GM23338 (cell line): ENCODE measurements at regions not wholly inside any gene's neighbourhood (a gene's known extent, or its start where the extent isn't known, plus 50 kb on each side); places are given as distances from the start of the nearest gene placed in this dataset.

Experiments
- CREB1 ChIP-seq: fragments of 250-450 bp; sonication (Bioruptor Pico); IDR thresholded peaks from 2 replicates; pipeline ENCODE4 v1.5.0; 2020; ENCODE audit warnings: low read depth, mild to moderate bottlenecking, moderate library complexity
- EZH2 ChIP-seq: fragments of 200-600 bp; sonication (generic); IDR thresholded peaks from one replicate; pipeline ENCODE4 v1.8.0; 2017; ENCODE audit warnings: antibody characterized with exemption, mild to moderate bottlenecking, low read depth; ENCODE audit not compliant: unreplicated experiment
- EZH2phosphoT487 ChIP-seq: fragments of 200-600 bp; sonication (generic); IDR thresholded peaks from one replicate; pipeline ENCODE4 v1.8.1; 2018; ENCODE audit warnings: antibody characterized with exemption; ENCODE audit not compliant: unreplicated experiment
- JUNB ChIP-seq: IDR thresholded peaks from one replicate; pipeline ENCODE4 v1.6.1; 2016; ENCODE audit warnings: antibody characterized with exemption; ENCODE audit not compliant: unreplicated experiment
- POLR2AphosphoS5 ChIP-seq: IDR thresholded peaks from 2 replicates; pipeline ENCODE4 v1.6.1; 2016; ENCODE audit warnings: antibody characterized with exemption, low read depth
- STAT1 ChIP-seq: IDR thresholded peaks from one replicate; pipeline ENCODE4 v1.6.1; 2016; ENCODE audit warnings: antibody characterized with exemption; ENCODE audit not compliant: unreplicated experiment
- ZNF331 ChIP-seq: fragments of 250-450 bp; sonication (Bioruptor Pico); IDR thresholded peaks from 2 replicates; pipeline ENCODE4 v1.5.0; 2020; ENCODE audit warnings: low read depth, mild to moderate bottlenecking, moderate library complexity
- TF ChIP-seq, protein P1 (sequence below), 2 experiments: fragments of 200-600 bp in 1 of 2; sonication (generic) in 1 of 2; conservative IDR thresholded peaks; 2 replicates each; pipeline versions ENCODE4 v1.5.1 to v1.6.1; 2016 to 2017; ENCODE audit warnings: antibody characterized with exemption in 2 of 2, low read depth in 2 of 2, mild to moderate bottlenecking in 2 of 2, moderate library complexity in 1 of 2
- TF ChIP-seq, protein P2 (sequence below): IDR thresholded peaks from one replicate; pipeline ENCODE4 v1.6.1; 2018; ENCODE audit warnings: antibody characterized with exemption; ENCODE audit not compliant: unreplicated experiment
- TF ChIP-seq, protein P3 (sequence below): IDR thresholded peaks from 2 replicates; pipeline ENCODE4 v1.6.1; 2016; ENCODE audit warnings: antibody characterized with exemption
- TF ChIP-seq, protein P4 (sequence below): fragments of 250-450 bp; sonication (Bioruptor Pico); IDR thresholded peaks from 2 replicates; pipeline ENCODE4 v1.5.0; 2020; ENCODE audit warnings: mild to moderate bottlenecking, moderate library complexity

DNA sequence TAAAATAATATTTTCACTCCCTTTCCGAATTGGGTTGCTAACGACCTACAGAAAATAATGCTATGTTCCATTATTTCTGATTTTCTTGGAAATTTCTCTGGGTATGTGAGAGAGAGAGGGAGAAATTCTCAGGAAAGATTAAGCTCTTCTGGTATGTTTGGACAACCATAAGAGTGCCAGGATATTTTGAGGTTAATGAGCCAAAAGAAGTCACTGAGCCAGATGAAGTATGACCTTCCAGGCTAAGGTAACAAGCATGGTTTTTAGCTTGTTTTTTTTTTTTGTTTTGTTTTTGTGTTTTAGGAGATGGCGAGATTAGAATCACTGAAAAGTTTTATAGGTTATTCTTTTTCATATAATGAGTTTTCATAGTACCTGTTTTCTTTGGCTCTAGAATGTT is 171.0 kb upstream of the FOXP2 start:
- TF ChIP-seq, protein P1, sequence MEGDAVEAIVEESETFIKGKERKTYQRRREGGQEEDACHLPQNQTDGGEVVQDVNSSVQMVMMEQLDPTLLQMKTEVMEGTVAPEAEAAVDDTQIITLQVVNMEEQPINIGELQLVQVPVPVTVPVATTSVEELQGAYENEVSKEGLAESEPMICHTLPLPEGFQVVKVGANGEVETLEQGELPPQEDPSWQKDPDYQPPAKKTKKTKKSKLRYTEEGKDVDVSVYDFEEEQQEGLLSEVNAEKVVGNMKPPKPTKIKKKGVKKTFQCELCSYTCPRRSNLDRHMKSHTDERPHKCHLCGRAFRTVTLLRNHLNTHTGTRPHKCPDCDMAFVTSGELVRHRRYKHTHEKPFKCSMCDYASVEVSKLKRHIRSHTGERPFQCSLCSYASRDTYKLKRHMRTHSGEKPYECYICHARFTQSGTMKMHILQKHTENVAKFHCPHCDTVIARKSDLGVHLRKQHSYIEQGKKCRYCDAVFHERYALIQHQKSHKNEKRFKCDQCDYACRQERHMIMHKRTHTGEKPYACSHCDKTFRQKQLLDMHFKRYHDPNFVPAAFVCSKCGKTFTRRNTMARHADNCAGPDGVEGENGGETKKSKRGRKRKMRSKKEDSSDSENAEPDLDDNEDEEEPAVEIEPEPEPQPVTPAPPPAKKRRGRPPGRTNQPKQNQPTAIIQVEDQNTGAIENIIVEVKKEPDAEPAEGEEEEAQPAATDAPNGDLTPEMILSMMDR (conservative IDR thresholded peaks at IDR 0.05; ENCODE audit: low read depth in 2 of 2) = no peak
- TF ChIP-seq EZH2phosphoT487 = no peak
- no peak for TF ChIP-seq POLR2AphosphoS5
- TF ChIP-seq, protein P2, sequence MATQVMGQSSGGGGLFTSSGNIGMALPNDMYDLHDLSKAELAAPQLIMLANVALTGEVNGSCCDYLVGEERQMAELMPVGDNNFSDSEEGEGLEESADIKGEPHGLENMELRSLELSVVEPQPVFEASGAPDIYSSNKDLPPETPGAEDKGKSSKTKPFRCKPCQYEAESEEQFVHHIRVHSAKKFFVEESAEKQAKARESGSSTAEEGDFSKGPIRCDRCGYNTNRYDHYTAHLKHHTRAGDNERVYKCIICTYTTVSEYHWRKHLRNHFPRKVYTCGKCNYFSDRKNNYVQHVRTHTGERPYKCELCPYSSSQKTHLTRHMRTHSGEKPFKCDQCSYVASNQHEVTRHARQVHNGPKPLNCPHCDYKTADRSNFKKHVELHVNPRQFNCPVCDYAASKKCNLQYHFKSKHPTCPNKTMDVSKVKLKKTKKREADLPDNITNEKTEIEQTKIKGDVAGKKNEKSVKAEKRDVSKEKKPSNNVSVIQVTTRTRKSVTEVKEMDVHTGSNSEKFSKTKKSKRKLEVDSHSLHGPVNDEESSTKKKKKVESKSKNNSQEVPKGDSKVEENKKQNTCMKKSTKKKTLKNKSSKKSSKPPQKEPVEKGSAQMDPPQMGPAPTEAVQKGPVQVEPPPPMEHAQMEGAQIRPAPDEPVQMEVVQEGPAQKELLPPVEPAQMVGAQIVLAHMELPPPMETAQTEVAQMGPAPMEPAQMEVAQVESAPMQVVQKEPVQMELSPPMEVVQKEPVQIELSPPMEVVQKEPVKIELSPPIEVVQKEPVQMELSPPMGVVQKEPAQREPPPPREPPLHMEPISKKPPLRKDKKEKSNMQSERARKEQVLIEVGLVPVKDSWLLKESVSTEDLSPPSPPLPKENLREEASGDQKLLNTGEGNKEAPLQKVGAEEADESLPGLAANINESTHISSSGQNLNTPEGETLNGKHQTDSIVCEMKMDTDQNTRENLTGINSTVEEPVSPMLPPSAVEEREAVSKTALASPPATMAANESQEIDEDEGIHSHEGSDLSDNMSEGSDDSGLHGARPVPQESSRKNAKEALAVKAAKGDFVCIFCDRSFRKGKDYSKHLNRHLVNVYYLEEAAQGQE = no peak
- TF ChIP-seq, protein P3, sequence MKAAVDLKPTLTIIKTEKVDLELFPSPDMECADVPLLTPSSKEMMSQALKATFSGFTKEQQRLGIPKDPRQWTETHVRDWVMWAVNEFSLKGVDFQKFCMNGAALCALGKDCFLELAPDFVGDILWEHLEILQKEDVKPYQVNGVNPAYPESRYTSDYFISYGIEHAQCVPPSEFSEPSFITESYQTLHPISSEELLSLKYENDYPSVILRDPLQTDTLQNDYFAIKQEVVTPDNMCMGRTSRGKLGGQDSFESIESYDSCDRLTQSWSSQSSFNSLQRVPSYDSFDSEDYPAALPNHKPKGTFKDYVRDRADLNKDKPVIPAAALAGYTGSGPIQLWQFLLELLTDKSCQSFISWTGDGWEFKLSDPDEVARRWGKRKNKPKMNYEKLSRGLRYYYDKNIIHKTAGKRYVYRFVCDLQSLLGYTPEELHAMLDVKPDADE = no peak
- no peak for TF ChIP-seq EZH2
- TF ChIP-seq, protein P4, sequence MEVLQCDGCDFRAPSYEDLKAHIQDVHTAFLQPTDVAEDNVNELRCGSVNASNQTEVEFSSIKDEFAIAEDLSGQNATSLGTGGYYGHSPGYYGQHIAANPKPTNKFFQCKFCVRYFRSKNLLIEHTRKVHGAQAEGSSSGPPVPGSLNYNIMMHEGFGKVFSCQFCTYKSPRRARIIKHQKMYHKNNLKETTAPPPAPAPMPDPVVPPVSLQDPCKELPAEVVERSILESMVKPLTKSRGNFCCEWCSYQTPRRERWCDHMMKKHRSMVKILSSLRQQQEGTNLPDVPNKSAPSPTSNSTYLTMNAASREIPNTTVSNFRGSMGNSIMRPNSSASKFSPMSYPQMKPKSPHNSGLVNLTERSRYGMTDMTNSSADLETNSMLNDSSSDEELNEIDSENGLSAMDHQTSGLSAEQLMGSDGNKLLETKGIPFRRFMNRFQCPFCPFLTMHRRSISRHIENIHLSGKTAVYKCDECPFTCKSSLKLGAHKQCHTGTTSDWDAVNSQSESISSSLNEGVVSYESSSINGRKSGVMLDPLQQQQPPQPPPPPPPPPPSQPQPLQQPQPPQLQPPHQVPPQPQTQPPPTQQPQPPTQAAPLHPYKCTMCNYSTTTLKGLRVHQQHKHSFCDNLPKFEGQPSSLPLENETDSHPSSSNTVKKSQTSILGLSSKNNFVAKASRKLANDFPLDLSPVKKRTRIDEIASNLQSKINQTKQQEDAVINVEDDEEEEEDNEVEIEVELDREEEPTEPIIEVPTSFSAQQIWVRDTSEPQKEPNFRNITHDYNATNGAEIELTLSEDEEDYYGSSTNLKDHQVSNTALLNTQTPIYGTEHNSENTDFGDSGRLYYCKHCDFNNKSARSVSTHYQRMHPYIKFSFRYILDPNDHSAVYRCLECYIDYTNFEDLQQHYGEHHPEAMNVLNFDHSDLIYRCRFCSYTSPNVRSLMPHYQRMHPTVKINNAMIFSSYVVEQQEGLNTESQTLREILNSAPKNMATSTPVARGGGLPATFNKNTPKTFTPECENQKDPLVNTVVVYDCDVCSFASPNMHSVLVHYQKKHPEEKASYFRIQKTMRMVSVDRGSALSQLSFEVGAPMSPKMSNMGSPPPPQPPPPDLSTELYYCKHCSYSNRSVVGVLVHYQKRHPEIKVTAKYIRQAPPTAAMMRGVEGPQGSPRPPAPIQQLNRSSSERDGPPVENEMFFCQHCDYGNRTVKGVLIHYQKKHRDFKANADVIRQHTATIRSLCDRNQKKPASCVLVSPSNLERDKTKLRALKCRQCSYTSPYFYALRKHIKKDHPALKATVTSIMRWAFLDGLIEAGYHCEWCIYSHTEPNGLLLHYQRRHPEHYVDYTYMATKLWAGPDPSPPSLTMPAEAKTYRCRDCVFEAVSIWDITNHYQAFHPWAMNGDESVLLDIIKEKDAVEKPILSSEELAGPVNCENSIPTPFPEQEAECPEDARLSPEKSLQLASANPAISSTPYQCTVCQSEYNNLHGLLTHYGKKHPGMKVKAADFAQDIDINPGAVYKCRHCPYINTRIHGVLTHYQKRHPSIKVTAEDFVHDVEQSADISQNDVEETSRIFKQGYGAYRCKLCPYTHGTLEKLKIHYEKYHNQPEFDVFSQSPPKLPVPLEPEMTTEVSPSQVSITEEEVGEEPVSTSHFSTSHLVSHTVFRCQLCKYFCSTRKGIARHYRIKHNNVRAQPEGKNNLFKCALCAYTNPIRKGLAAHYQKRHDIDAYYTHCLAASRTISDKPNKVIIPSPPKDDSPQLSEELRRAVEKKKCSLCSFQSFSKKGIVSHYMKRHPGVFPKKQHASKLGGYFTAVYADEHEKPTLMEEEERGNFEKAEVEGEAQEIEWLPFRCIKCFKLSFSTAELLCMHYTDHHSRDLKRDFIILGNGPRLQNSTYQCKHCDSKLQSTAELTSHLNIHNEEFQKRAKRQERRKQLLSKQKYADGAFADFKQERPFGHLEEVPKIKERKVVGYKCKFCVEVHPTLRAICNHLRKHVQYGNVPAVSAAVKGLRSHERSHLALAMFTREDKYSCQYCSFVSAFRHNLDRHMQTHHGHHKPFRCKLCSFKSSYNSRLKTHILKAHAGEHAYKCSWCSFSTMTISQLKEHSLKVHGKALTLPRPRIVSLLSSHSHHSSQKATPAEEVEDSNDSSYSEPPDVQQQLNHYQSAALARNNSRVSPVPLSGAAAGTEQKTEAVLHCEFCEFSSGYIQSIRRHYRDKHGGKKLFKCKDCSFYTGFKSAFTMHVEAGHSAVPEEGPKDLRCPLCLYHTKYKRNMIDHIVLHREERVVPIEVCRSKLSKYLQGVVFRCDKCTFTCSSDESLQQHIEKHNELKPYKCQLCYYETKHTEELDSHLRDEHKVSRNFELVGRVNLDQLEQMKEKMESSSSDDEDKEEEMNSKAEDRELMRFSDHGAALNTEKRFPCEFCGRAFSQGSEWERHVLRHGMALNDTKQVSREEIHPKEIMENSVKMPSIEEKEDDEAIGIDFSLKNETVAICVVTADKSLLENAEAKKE (CRISPR knock-in tag) = no peak
- no peak for TF ChIP-seq CREB1 (CRISPR knock-in tag)
- no peak for TF ChIP-seq ZNF331 (CRISPR knock-in tag)
- no peak for TF ChIP-seq STAT1
- TF ChIP-seq JUNB = no peak
